GM12878 (cell line): ENCODE measurements at regions not wholly inside any gene's neighbourhood (a gene's known extent, or its start where the extent isn't known, plus 50 kb on each side); places are given as distances from the start of the nearest gene placed in this dataset.

Experiments used
- ATAC-seq: fragments of 200-7000 bp; cut with Tn5 transposase; 3 replicates; pipeline ENCODE4 v1.9.1; 2020; ENCODE audit warnings: mild to moderate bottlenecking, moderate library complexity
- BruUV-seq: library from RNA; stranded (reverse); fragments of 400-500 nt; replicated peaks from 2 replicates; lab custom pipeline; 2021; lab: Mats Ljungman, UMichigan
- CTCF ChIA-PET: fragments of 300-600 bp; sonication (Branson Sonifier 250); formaldehyde crosslinking; extraction: SDS; loops from one replicate; lab custom pipeline; 2021; ENCODE audit warnings: inconsistent platforms; lab: Yijun Ruan, JAX
- POLR2A ChIA-PET: fragments of 350-600 bp; formaldehyde crosslinking; extraction: SDS; loops from one replicate; lab custom pipeline; 2021; ENCODE audit warnings: inconsistent platforms; lab: Charles Lee
- RAD21 ChIA-PET: fragments of 300-600 bp; sonication (Branson Sonifier 250); formaldehyde crosslinking; loops from one replicate; lab custom pipeline; 2023; ENCODE audit warnings: antibody characterized with exemption; ENCODE audit not compliant: unreplicated experiment; lab: Charles Lee
- SMC1A ChIA-PET: fragments of 300-600 bp; sonication (Branson Sonifier 250); formaldehyde crosslinking; loops from one replicate; lab custom pipeline; 2023; ENCODE audit not compliant: unreplicated experiment, uncharacterized antibody; lab: Charles Lee
- DNase-seq: peaks from one replicate; pipeline ENCODE4 v3.0.0-alpha.2; 2011; ENCODE audit warnings: low read depth, low spot score
- FAIRE-seq: peaks from 3 replicates; lab custom pipeline; 2011; peaks lifted over from hg19 to GRCh38; lab: Jason Lieb, UNC
- H2AFZ ChIP-seq: 2 replicates; pipeline ENCODE4 v1.6.0; 2011; ENCODE audit warnings: low read depth, low read length, control low read depth; ENCODE audit not compliant: control insufficient read depth
- H3K27ac ChIP-seq: 2 replicates; pipeline ENCODE4 v1.5.1; 2011; ENCODE audit warnings: control low read depth; ENCODE audit not compliant: control insufficient read depth, insufficient read depth
- H3K27me3 ChIP-seq, 2 experiments: replicated peaks in 1 of 2; 2 replicates each; pipeline versions ENCODE4 v1.6.0 to v1.6.1; 2011; ENCODE audit warnings: low read length in 1 of 2; ENCODE audit not compliant: control insufficient read depth in 2 of 2, insufficient read depth in 2 of 2
- H3K36me3 ChIP-seq, 2 experiments: 2 replicates each; pipeline ENCODE4 v1.5.1; 2011; ENCODE audit warnings: low read length in 1 of 2; ENCODE audit not compliant: control insufficient read depth in 2 of 2, insufficient read depth in 2 of 2
- H3K4me1 ChIP-seq: 2 replicates; pipeline ENCODE4 v1.6.1; 2011; ENCODE audit warnings: mild to moderate bottlenecking, low read length, moderate library complexity, mixed read lengths; ENCODE audit not compliant: control insufficient read depth, insufficient read depth
- H3K4me2 ChIP-seq: 2 replicates; pipeline ENCODE4 v1.6.0; 2011; ENCODE audit warnings: control low read depth; ENCODE audit not compliant: control insufficient read depth, insufficient read depth
- H3K4me3 ChIP-seq: fragments of 200-600 bp; sonication (generic); 2 replicates; pipeline ENCODE4 v1.5.1; 2016
- H3K79me2 ChIP-seq: 2 replicates; pipeline ENCODE4 v1.6.0; 2011; ENCODE audit warnings: low read length; ENCODE audit not compliant: control insufficient read depth, insufficient read depth
- H3K9ac ChIP-seq: 2 replicates; pipeline ENCODE4 v1.8.0; 2011; ENCODE audit warnings: low read length, control low read depth, mixed read lengths; ENCODE audit not compliant: control insufficient read depth, insufficient read depth
- H3K9me3 ChIP-seq: replicated peaks from 3 replicates; pipeline ENCODE4 v1.5.1; 2011; ENCODE audit warnings: mild to moderate bottlenecking, low read length; ENCODE audit not compliant: control insufficient read depth, insufficient read depth
- H4K20me1 ChIP-seq: 2 replicates; pipeline ENCODE4 v1.6.0; 2011; ENCODE audit not compliant: control insufficient read depth, insufficient read depth
- BHLHE40 ChIP-seq, 2 experiments: fragments of 450-650 bp in 1 of 2; IDR thresholded peaks; 2 replicates each; pipeline ENCODE4 v1.6.1; 2011 to 2017; ENCODE audit warnings: low read depth in 2 of 2, borderline replicate concordance in 1 of 2, improper control_type of control experiment in 1 of 2, low read length in 1 of 2, mild to moderate bottlenecking in 1 of 2
- DPF2 ChIP-seq: fragments of 450-650 bp; IDR thresholded peaks from 2 replicates; pipeline ENCODE4 v1.6.1; 2017; ENCODE audit warnings: mild to moderate bottlenecking
- EED ChIP-seq: sonication (generic); IDR thresholded peaks from 2 replicates; pipeline ENCODE4 v1.6.1; 2016; ENCODE audit warnings: antibody characterized with exemption, low read depth
- FOXK2 ChIP-seq: fragments of 450-650 bp; IDR thresholded peaks from 2 replicates; pipeline ENCODE4 v1.6.1; 2017; ENCODE audit warnings: mild to moderate bottlenecking, moderate library complexity
- IKZF2 ChIP-seq, 2 experiments: fragments of 450-650 bp; IDR thresholded peaks; 2 replicates each; pipeline ENCODE4 v1.6.1; 2017; ENCODE audit warnings: mild to moderate bottlenecking in 2 of 2, moderate library complexity in 2 of 2
- MTA2 ChIP-seq: fragments of 450-650 bp; IDR thresholded peaks from 2 replicates; pipeline ENCODE4 v1.6.1; 2016; ENCODE audit warnings: low read depth, mild to moderate bottlenecking, moderate library complexity
- MYB ChIP-seq: fragments of 150-350 bp; IDR thresholded peaks from 2 replicates; pipeline ENCODE4 v1.6.1; 2014; ENCODE audit warnings: mild to moderate bottlenecking, low read depth, low read length, borderline replicate concordance
- NFYA ChIP-seq: IDR thresholded peaks from 2 replicates; pipeline ENCODE4 v1.6.1; 2011; ENCODE audit warnings: low read depth, mild to moderate bottlenecking, low read length, improper control_type of control experiment, borderline replicate concordance
- PAX8 ChIP-seq: fragments of 450-650 bp; IDR thresholded peaks from 2 replicates; pipeline ENCODE4 v1.6.1; 2017; ENCODE audit warnings: mild to moderate bottlenecking, moderate library complexity
- RAD51 ChIP-seq: fragments of 450-650 bp; IDR thresholded peaks from 2 replicates; pipeline ENCODE4 v1.6.1; 2016; ENCODE audit warnings: moderate library complexity, mild to moderate bottlenecking, inconsistent platforms
- SMAD1 ChIP-seq: fragments of 450-650 bp; IDR thresholded peaks from 2 replicates; pipeline ENCODE4 v1.6.1; 2018; ENCODE audit warnings: mild to moderate bottlenecking, low read depth; ENCODE audit not compliant: partially characterized antibody
- SMAD5 ChIP-seq: IDR thresholded peaks from 2 replicates; pipeline ENCODE4 v1.6.1; 2016; ENCODE audit warnings: antibody characterized with exemption, low read depth
- in situ Hi-C: fragments of 300-500 bp; cut with MboI; formaldehyde crosslinking; loops from 9 replicates; pipeline ENCODE4 v1.14.3; 2018; ENCODE audit warnings: mixed read lengths
- intact Hi-C: fragments of 100-400 bp; cut with micrococcal nuclease; formaldehyde crosslinking; loops from one replicate; pipeline ENCODE4 v1.14.2; 2022; ENCODE audit not compliant: unreplicated experiment
- TF ChIP-seq, protein P1 (sequence below): IDR thresholded peaks from 2 replicates; pipeline ENCODE4 v1.6.1; 2011; ENCODE audit warnings: borderline replicate concordance, low read depth, mild to moderate bottlenecking, moderate library complexity, low read length; ENCODE audit not compliant: insufficient read depth, poor library complexity, severe bottlenecking
- TF ChIP-seq, protein P2 (sequence below): IDR thresholded peaks from 2 replicates; pipeline ENCODE4 v1.6.1; 2011; ENCODE audit warnings: mild to moderate bottlenecking, low read depth, low read length, moderate library complexity; ENCODE audit not compliant: insufficient replicate concordance
- TF ChIP-seq, protein P3 (sequence below): IDR thresholded peaks from 2 replicates; pipeline ENCODE4 v1.6.1; 2012; ENCODE audit warnings: low read depth, low read length, improper control_type of control experiment
- TF ChIP-seq, protein P4 (sequence below): fragments of 450-650 bp; formaldehyde crosslinking; IDR thresholded peaks from 2 replicates; pipeline ENCODE4 v1.4.0; 2020; ENCODE audit warnings: mild to moderate bottlenecking, moderate library complexity
- TF ChIP-seq, protein P5 (sequence below): fragments of 450-650 bp; IDR thresholded peaks from 2 replicates; pipeline ENCODE4 v1.6.1; 2014; ENCODE audit warnings: mild to moderate bottlenecking

DNA sequence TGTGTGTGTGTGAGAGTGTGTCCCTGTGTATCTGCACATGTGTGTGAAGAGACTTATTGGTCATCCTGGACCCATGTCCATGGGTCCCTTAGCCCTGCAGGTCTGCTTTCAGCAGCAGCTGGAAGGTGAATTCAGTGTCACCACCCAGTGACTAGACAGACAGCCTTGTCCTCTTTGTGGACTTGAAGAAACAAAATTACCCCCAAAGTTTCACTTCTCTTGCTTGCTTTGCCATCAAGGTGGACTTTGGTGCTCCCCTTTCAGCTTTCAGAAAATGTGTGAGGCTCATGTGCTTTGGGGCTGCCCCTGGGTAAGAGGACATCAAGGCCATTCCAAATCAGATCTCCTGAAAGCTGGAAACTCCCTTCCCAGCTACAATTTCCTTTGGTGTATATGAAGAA lies 1063.8 kb downstream of the BCL11B start:
- no peaks in the 10 kb centered on the region for H3K9me3 ChIP-seq
- no peak overlapping the region for H2AFZ ChIP-seq
- peak; percentile 62 for ATAC-seq
- ChIA-PET POLR2A (interaction anchor here (0.5 to 5.8 kb wide), 7 partner anchors 9 to 332 kb away, joined by 3 to 46 read pairs (median 4); no protein-coding TSS in a partner anchor), SMC1A (interaction anchor here (2.0 to 17.5 kb wide), 8 partner anchors 10 to 118 kb away, joined by 9 to 320 read pairs (median 41); no protein-coding TSS in a partner anchor), RAD21 (interaction anchor here (0.7 to 22.4 kb wide), 11 partner anchors 10 to 830 kb away, joined by 3 to 407 read pairs (median 6); no protein-coding TSS in a partner anchor), CTCF (interaction anchor here (1.1 to 4.2 kb wide), 2 partner anchors 13 to 69 kb away, joined by 3 to 33 read pairs; no protein-coding TSS in a partner anchor)
- H3K36me3 ChIP-seq = no peaks in the 10 kb centered on the region
- H3K4me3 ChIP-seq = no peak overlapping the region
- peaks cover 7% of the 10 kb centered on the region for H3K4me1 ChIP-seq
- H3K4me2 ChIP-seq = no peak overlapping the region
- FAIRE-seq = no peak
- in situ Hi-C loops (no loop called here), intact Hi-C loops (no loop called here)
- no peak overlapping the region for H3K9ac ChIP-seq
- BruUV-seq = no TSS peak
- H3K79me2 ChIP-seq = no peaks in the 10 kb centered on the region
- H3K27me3 ChIP-seq = no peaks in the 10 kb centered on the region
- no peaks in the 10 kb centered on the region for H4K20me1 ChIP-seq
- DNase-seq = no peak
- H3K27ac ChIP-seq = no peak overlapping the region
- TF ChIP-seq, protein P1, sequence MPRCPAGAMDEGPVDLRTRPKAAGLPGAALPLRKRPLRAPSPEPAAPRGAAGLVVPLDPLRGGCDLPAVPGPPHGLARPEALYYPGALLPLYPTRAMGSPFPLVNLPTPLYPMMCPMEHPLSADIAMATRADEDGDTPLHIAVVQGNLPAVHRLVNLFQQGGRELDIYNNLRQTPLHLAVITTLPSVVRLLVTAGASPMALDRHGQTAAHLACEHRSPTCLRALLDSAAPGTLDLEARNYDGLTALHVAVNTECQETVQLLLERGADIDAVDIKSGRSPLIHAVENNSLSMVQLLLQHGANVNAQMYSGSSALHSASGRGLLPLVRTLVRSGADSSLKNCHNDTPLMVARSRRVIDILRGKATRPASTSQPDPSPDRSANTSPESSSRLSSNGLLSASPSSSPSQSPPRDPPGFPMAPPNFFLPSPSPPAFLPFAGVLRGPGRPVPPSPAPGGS = peak; percentile 36
- TF ChIP-seq, protein P2, sequence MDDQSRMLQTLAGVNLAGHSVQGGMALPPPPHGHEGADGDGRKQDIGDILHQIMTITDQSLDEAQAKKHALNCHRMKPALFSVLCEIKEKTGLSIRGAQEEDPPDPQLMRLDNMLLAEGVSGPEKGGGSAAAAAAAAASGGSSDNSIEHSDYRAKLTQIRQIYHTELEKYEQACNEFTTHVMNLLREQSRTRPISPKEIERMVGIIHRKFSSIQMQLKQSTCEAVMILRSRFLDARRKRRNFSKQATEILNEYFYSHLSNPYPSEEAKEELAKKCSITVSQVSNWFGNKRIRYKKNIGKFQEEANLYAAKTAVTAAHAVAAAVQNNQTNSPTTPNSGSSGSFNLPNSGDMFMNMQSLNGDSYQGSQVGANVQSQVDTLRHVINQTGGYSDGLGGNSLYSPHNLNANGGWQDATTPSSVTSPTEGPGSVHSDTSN = no peak
- TF ChIP-seq MYB (no peak), NFYA (no peak), DPF2 (peak; percentile 64; the same call in 1 of the 2 replicates), EED (peak; percentile 41; the same call in 1 of the 2 replicates), BHLHE40 (IDR thresholded peaks at IDR 0.05; ENCODE audit: borderline replicate concordance in 1 of 2, low read depth in 2 of 2, low read length in 1 of 2) (peak in 1 of 2 experiments; percentile 57; a peak in 2 of 4 replicates), IKZF2 (IDR thresholded peaks at IDR 0.05) (peak; percentile 61 to 62; a peak in 2 of 4 replicates), RAD51 (0 out of 2 replicates have a peak, but pooled peaks have one; percentile 23), MTA2 (peak; percentile 36; the same call in 1 of the 2 replicates), PAX8 (no peak), SMAD1 (no peak), SMAD5 (no peak), FOXK2 (no peak)
- TF ChIP-seq, protein P3, sequence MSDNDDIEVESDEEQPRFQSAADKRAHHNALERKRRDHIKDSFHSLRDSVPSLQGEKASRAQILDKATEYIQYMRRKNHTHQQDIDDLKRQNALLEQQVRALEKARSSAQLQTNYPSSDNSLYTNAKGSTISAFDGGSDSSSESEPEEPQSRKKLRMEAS = no peak
- TF ChIP-seq, protein P4, sequence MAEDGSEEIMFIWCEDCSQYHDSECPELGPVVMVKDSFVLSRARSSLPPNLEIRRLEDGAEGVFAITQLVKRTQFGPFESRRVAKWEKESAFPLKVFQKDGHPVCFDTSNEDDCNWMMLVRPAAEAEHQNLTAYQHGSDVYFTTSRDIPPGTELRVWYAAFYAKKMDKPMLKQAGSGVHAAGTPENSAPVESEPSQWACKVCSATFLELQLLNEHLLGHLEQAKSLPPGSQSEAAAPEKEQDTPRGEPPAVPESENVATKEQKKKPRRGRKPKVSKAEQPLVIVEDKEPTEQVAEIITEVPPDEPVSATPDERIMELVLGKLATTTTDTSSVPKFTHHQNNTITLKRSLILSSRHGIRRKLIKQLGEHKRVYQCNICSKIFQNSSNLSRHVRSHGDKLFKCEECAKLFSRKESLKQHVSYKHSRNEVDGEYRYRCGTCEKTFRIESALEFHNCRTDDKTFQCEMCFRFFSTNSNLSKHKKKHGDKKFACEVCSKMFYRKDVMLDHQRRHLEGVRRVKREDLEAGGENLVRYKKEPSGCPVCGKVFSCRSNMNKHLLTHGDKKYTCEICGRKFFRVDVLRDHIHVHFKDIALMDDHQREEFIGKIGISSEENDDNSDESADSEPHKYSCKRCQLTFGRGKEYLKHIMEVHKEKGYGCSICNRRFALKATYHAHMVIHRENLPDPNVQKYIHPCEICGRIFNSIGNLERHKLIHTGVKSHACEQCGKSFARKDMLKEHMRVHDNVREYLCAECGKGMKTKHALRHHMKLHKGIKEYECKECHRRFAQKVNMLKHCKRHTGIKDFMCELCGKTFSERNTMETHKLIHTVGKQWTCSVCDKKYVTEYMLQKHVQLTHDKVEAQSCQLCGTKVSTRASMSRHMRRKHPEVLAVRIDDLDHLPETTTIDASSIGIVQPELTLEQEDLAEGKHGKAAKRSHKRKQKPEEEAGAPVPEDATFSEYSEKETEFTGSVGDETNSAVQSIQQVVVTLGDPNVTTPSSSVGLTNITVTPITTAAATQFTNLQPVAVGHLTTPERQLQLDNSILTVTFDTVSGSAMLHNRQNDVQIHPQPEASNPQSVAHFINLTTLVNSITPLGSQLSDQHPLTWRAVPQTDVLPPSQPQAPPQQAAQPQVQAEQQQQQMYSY = no peak
- TF ChIP-seq, protein P5, sequence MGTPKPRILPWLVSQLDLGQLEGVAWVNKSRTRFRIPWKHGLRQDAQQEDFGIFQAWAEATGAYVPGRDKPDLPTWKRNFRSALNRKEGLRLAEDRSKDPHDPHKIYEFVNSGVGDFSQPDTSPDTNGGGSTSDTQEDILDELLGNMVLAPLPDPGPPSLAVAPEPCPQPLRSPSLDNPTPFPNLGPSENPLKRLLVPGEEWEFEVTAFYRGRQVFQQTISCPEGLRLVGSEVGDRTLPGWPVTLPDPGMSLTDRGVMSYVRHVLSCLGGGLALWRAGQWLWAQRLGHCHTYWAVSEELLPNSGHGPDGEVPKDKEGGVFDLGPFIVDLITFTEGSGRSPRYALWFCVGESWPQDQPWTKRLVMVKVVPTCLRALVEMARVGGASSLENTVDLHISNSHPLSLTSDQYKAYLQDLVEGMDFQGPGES = no peak
